Hepatocyte (in vitro differentiated cells): ENCODE measurements at regions not wholly inside any gene's neighbourhood (a gene's known extent, or its start where the extent isn't known, plus 50 kb on each side); places are given as distances from the start of the nearest gene placed in this dataset.

Experiments used
- CTCF ChIP-seq: fragments of 200-600 bp; sonication (generic); IDR thresholded peaks from 2 replicates; pipeline ENCODE4 v1.5.1; 2016; ENCODE audit warnings: antibody characterized with exemption, mild to moderate bottlenecking; ENCODE audit not compliant: poor library complexity
- EZH2 ChIP-seq: fragments of 200-600 bp; sonication (generic); IDR thresholded peaks from 2 replicates; pipeline ENCODE4 v1.6.1; 2016; ENCODE audit warnings: antibody characterized with exemption, mild to moderate bottlenecking, borderline replicate concordance
- EZH2phosphoT487 ChIP-seq: fragments of 200-600 bp; sonication (generic); IDR thresholded peaks from one replicate; pipeline ENCODE4 v1.6.1; 2018; ENCODE audit warnings: antibody characterized with exemption, mild to moderate bottlenecking, low read depth, moderate library complexity; ENCODE audit not compliant: unreplicated experiment, severe bottlenecking

DNA sequence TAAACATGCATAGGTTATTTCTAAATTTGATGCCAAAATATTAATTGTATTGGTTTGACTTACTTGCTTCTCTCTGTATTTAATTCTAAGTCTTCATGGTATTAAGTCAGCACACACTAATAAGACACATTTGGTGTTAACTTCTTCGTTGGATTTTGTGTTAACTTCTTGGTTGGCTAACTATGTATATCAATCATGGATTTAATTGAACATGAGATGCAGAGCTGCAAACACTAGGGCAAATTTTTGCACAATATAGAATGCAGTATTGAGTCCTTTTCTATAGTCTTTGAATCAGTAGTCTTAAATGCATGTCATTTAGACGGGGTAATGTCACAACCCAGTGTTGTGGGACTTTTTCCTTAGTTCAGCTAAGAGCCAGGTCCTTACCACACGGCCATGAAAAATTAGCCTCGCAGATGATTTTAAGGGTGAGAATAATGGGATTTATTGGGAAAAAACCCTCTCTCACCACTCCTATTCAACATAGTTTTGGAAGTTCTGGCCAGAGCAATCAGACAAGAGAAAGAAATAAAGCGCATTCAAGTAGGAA is 142.9 kb upstream of the TRIM24 start:
- TF ChIP-seq CTCF (no peak), EZH2phosphoT487 (no peak), EZH2 (no peak)
